Breast epithelium (tissue), 4 donors: ENCODE measurements at regions not wholly inside any gene's neighbourhood (a gene's known extent, or its start where the extent isn't known, plus 50 kb on each side); places are given as distances from the start of the nearest gene placed in this dataset.

Source experiments
- DNase-seq, 2 donors: peaks; one replicate each; pipeline ENCODE4 v3.0.0-alpha.2; 2019; ENCODE audit warnings: low spot score in 2 of 2
- H3K27ac ChIP-seq, 2 donors: fragments of 200-600 bp; sonication (generic) in 1 of 2; one replicate each; pipeline ENCODE4 v1.5.1; 2016 to 2019; ENCODE audit warnings: mild to moderate bottlenecking in 1 of 2
- H3K27me3 ChIP-seq, 2 donors: fragments of 200-600 bp; sonication (generic) in 1 of 2; one replicate each; pipeline versions ENCODE4 v1.5.1 to v1.6.0; 2017 to 2019; ENCODE audit warnings: control low read depth in 1 of 2, mild to moderate bottlenecking in 1 of 2
- H3K36me3 ChIP-seq: fragments of 200-600 bp; one replicate; pipeline ENCODE4 v1.5.1; 2019
- H3K4me1 ChIP-seq, 2 donors: fragments of 200-600 bp; sonication (generic); one replicate each; pipeline ENCODE4 v1.5.1; 2016 to 2019; ENCODE audit warnings: control low read depth in 1 of 2
- H3K4me3 ChIP-seq, 3 donors: fragments of 200-600 bp; sonication (generic); 1 replicate in 2 of 3; 2 replicates in 1 of 3; pipeline ENCODE4 v1.5.1; 2016 to 2019; ENCODE audit warnings: mild to moderate bottlenecking in 3 of 3, moderate library complexity in 2 of 3
- H3K9me3 ChIP-seq, 2 donors: fragments of 200-600 bp; sonication (generic) in 1 of 2; one replicate each; pipeline ENCODE4 v1.5.1; 2016 to 2019; ENCODE audit warnings: control low read depth in 1 of 2
- CTCF ChIP-seq, 3 donors: fragments of 450-650 bp; IDR thresholded peaks; one replicate each; pipeline ENCODE4 v1.5.1; 2016 to 2017; ENCODE audit warnings: antibody characterized with exemption in 3 of 3, mild to moderate bottlenecking in 3 of 3, moderate library complexity in 3 of 3
- POLR2A ChIP-seq: fragments of 450-650 bp; IDR thresholded peaks from one replicate; pipeline ENCODE4 v1.6.1; 2016; ENCODE audit warnings: antibody characterized with exemption, mild to moderate bottlenecking, moderate library complexity
- POLR2AphosphoS5 ChIP-seq, 3 donors: sonication (generic); formaldehyde crosslinking; IDR thresholded peaks; one replicate each; pipeline ENCODE4 v1.6.1; 2017; ENCODE audit warnings: antibody characterized with exemption in 3 of 3
- intact Hi-C: fragments of 100-400 bp; cut with DNase I; formaldehyde crosslinking; loops from one replicate; pipeline ENCODE4 v1.15.1; 2023; ENCODE audit warnings: low total_unique reads

DNA sequence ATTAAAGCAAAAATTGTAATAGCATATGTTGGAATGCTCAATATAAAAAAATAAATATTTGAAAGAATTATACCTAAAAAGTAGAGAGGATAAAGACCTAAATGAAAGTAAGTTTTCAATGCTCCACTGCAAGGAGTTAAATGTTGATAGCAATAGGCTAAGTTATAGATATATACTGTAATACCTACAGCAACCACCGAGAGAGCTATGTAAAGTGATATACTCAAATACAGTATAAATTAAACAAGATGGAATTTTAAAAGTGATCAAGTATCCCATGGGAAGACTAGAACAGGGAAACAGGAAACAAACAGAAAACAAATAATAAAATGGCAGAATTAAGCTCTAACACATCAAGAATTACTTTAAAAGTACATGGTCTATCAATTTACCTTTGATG lies 73.9 kb downstream of the CASP3 start:
- H3K9me3 ChIP-seq: peaks cover 0 to under 1% of the 10 kb centered on the region in 2 donors
- H3K27me3 ChIP-seq: no peaks in the 10 kb centered on the region
- TF ChIP-seq POLR2AphosphoS5 (IDR thresholded peaks at IDR 0.05): no peak
- no peak for TF ChIP-seq POLR2A
- TF ChIP-seq CTCF (IDR thresholded peaks at IDR 0.05): no peak
- intact Hi-C loops: no loop called here
- H3K27ac ChIP-seq: no peak overlapping the region
- no peaks in the 10 kb centered on the region for H3K36me3 ChIP-seq
- no peaks in the 10 kb centered on the region for H3K4me1 ChIP-seq
- no peak for DNase-seq
- H3K4me3 ChIP-seq: no peak overlapping the region

GRCh38 chr4:184574861-184575260 lies 74.4 kb downstream of the CASP3 start:
- Histone ChIP-seq H3K9me3 (no peaks in the 10 kb centered on the region), H3K27me3 (no peaks in the 10 kb centered on the region), H3K36me3 (no peaks in the 10 kb centered on the region), H3K4me1 (no peaks in the 10 kb centered on the region), H3K4me3 (no peak overlapping the region), H3K27ac (no peak overlapping the region)
- no peak for TF ChIP-seq CTCF (IDR thresholded peaks at IDR 0.05)
- no peak for TF ChIP-seq POLR2AphosphoS5 (IDR thresholded peaks at IDR 0.05)
- no peak for TF ChIP-seq POLR2A
- intact Hi-C loops: no loop called here
- no peak for DNase-seq

DNA sequence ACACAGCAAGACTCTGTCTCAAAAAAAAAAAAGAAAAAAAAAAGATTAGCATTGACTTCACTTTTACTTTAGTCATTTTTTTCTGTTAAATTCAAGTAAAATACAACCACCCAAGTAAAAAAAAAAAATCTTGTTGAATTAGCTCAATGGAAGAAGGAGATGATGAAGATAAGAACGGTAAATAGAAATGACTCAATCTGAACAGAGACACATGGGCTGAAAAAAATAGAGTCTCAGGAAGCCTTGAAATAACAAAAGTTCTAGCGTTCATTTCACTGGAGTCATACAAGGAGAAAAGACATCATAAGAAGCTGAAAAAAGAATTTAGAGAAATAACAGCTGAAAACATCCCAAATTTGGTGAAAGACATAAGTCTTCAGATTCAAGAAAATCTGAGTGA lies 75.5 kb downstream of the CASP3 start:
- TF ChIP-seq POLR2A (no peak), CTCF (IDR thresholded peaks at IDR 0.05) (no peak), POLR2AphosphoS5 (IDR thresholded peaks at IDR 0.05) (no peak)
- no peak overlapping the region for H3K4me3 ChIP-seq

GRCh38 chr4:184568770-184569169 lies 80.5 kb downstream of the CASP3 start:
- TF ChIP-seq POLR2A (no peak), CTCF (IDR thresholded peaks at IDR 0.05) (no peak), POLR2AphosphoS5 (IDR thresholded peaks at IDR 0.05) (no peak)
- H3K27ac ChIP-seq: peak overlapping the region; percentile 9 to 71
- DNase-seq: no peak
- H3K27me3 ChIP-seq: no peaks in the 10 kb centered on the region
- intact Hi-C loops: loop anchor here (10.0 kb wide), 1 partner anchor 1616 kb away; no protein-coding TSS in a partner anchor
- H3K9me3 ChIP-seq: no peaks in the 10 kb centered on the region
- H3K4me1 ChIP-seq: no peaks in the 10 kb centered on the region
- peak overlapping the region in 1 of 3 donors; percentile 52 for H3K4me3 ChIP-seq
- H3K36me3 ChIP-seq: no peaks in the 10 kb centered on the region

More for the DNA sequence above, 75.5 kb downstream of the CASP3 start:
- Histone ChIP-seq H3K36me3 (no peaks in the 10 kb centered on the region), H3K27ac (no peak overlapping the region), H3K9me3 (no peaks in the 10 kb centered on the region), H3K4me1 (no peaks in the 10 kb centered on the region), H3K27me3 (no peaks in the 10 kb centered on the region)
- intact Hi-C loops: no loop called here
- no peak for DNase-seq

DNA sequence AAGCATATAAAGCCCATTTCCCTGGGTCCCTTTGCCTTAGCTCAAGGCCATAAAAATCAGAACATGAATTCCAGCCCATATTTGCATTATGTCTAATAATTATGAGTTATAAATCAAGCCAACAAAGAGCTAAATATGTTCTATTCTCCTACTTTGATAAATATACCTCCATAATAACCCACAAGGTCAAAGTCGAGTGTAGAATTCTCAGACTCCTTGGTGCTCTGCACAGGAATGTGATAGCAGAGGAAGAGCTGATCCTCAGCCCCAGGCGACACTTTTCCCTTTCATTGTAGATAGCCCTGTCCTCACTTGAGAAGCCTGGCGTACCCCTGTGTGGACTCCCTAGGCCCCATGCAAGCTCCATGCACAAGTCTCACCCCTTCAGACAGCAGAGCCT lies 85.6 kb downstream of the CASP3 start:
- DNase-seq: no peak
- TF ChIP-seq POLR2A: no peak
- TF ChIP-seq CTCF (IDR thresholded peaks at IDR 0.05): no peak
- no peak for TF ChIP-seq POLR2AphosphoS5 (IDR thresholded peaks at IDR 0.05)

More for the DNA sequence above, 85.6 kb downstream of the CASP3 start:
- Histone ChIP-seq H3K4me3 (no peak overlapping the region), H3K27ac (no peak overlapping the region), H3K9me3 (no peaks in the 10 kb centered on the region), H3K27me3 (no peaks in the 10 kb centered on the region), H3K4me1 (no peaks in the 10 kb centered on the region), H3K36me3 (no peaks in the 10 kb centered on the region)
- intact Hi-C loops: loop anchor here (10.0 kb wide), 1 partner anchor 1621 kb away; no protein-coding TSS in a partner anchor
